MM.1S (cell line): ENCODE measurements at regions not wholly inside any gene's neighbourhood (a gene's known extent, or its start where the extent isn't known, plus 50 kb on each side); places are given as distances from the start of the nearest gene placed in this dataset.

Experiments used
- EZH2 ChIP-seq: fragments of 300-600 bp; sonication (generic); optimal IDR thresholded peaks from 2 replicates; pipeline ENCODE3; 2017; ENCODE audit warnings: low read depth, mild to moderate bottlenecking, antibody characterized with exemption, low read length, mixed read lengths
- EZH2phosphoT487 ChIP-seq: fragments of 300-600 bp; sonication (generic); IDR thresholded peaks from 2 replicates; pipeline ENCODE4 v1.6.1; 2018; ENCODE audit warnings: antibody characterized with exemption, low read length
- TF ChIP-seq, protein P1 (sequence below): fragments of 300-600 bp; sonication (generic); IDR thresholded peaks from 2 replicates; pipeline ENCODE4 v1.5.1; 2016; ENCODE audit warnings: antibody characterized with exemption, low read length, mixed read lengths

DNA sequence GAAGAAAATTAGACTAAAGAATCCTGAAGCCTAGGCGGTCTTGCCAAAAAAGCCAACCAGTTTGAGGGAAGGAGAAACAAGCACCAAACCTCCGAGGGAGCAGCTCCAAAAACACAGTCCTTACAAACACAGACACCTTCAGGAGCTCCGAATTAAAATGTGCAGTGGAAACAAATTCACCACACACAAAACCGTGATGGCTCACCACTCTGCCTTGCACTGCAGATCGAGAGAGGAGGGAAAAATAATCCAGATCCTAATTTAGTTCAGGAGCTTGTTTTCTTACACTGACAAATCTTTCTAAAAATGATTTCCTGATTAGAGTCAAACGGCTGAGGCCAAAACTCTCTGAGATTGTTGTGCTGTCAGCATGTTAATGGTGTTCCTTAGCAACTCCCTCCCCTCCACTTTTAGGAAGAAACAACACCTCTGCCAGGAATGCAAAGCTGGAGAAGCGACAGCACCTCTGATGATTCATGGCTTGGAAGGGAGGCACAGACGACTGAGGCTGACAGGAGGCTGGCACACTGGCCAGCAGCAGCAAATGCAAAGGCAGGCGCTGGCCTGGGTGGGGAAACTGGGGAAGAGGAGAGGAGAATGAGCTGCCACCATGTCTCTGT is 249.4 kb upstream of the KLHL29 start:
- TF ChIP-seq EZH2phosphoT487 (no peak), EZH2 (no peak)
- TF ChIP-seq, protein P1, sequence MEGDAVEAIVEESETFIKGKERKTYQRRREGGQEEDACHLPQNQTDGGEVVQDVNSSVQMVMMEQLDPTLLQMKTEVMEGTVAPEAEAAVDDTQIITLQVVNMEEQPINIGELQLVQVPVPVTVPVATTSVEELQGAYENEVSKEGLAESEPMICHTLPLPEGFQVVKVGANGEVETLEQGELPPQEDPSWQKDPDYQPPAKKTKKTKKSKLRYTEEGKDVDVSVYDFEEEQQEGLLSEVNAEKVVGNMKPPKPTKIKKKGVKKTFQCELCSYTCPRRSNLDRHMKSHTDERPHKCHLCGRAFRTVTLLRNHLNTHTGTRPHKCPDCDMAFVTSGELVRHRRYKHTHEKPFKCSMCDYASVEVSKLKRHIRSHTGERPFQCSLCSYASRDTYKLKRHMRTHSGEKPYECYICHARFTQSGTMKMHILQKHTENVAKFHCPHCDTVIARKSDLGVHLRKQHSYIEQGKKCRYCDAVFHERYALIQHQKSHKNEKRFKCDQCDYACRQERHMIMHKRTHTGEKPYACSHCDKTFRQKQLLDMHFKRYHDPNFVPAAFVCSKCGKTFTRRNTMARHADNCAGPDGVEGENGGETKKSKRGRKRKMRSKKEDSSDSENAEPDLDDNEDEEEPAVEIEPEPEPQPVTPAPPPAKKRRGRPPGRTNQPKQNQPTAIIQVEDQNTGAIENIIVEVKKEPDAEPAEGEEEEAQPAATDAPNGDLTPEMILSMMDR = no peak
